PC-9 (cell line): ENCODE measurements at regions not wholly inside any gene's neighbourhood (a gene's known extent, or its start where the extent isn't known, plus 50 kb on each side); places are given as distances from the start of the nearest gene placed in this dataset.

Source experiments
- CTCF ChIP-seq: fragments of 200-600 bp; sonication (generic); conservative IDR thresholded peaks from 2 replicates; pipeline ENCODE4 v1.6.1; 2017; ENCODE audit warnings: mixed run types, antibody characterized with exemption, mild to moderate bottlenecking, moderate library complexity
- EZH2 ChIP-seq: fragments of 200-600 bp; sonication (generic); IDR thresholded peaks from 2 replicates; pipeline ENCODE4 v1.8.0; 2017; ENCODE audit warnings: antibody characterized with exemption, low read depth

GRCh38 chr6:3660473-3660872, 91.0 kb downstream of the PXDC1 start:
- TF ChIP-seq CTCF (no peak), EZH2 (no peak)
